ENCODE measurements at regions not wholly inside any gene's neighbourhood (a gene's known extent, or its start where the extent isn't known, plus 50 kb on each side); places are given as distances from the start of the nearest gene placed in this dataset.

GRCh38 chr2:85954590-85955458 is 66.0 kb upstream of the ST3GAL5 start:
- ATAC-seq (no peak), DNase-seq (no peak)
- Mint-ChIP-seq H3K4me1 (ENCODE audit: low read depth) (no peaks in the 10 kb centered on the region), H3K4me3 (no peak overlapping the region), H3K36me3 (ENCODE audit: low read depth) (no peaks in the 10 kb centered on the region), H3K9me3 (no peaks in the 10 kb centered on the region), H3K27ac (no peak overlapping the region), H3K27me3 (no peaks in the 10 kb centered on the region)
- TF ChIP-seq, protein P1, sequence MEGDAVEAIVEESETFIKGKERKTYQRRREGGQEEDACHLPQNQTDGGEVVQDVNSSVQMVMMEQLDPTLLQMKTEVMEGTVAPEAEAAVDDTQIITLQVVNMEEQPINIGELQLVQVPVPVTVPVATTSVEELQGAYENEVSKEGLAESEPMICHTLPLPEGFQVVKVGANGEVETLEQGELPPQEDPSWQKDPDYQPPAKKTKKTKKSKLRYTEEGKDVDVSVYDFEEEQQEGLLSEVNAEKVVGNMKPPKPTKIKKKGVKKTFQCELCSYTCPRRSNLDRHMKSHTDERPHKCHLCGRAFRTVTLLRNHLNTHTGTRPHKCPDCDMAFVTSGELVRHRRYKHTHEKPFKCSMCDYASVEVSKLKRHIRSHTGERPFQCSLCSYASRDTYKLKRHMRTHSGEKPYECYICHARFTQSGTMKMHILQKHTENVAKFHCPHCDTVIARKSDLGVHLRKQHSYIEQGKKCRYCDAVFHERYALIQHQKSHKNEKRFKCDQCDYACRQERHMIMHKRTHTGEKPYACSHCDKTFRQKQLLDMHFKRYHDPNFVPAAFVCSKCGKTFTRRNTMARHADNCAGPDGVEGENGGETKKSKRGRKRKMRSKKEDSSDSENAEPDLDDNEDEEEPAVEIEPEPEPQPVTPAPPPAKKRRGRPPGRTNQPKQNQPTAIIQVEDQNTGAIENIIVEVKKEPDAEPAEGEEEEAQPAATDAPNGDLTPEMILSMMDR (IDR thresholded peaks at IDR 0.05), result no peak
- POLR2A ChIA-PET, result no interaction called here
- CTCF ChIA-PET, result no interaction called here
- intact Hi-C loops (cut with micrococcal nuclease), result no loop called here

GRCh38 chr2:85954192-85954589 is 65.4 kb upstream of the ST3GAL5 start:
- POLR2A ChIA-PET, result no interaction called here
- Mint-ChIP-seq H3K9me3 (no peaks in the 10 kb centered on the region), H3K27ac (no peak overlapping the region), H3K4me3 (no peak overlapping the region), H3K4me1 (ENCODE audit: low read depth) (no peaks in the 10 kb centered on the region), H3K27me3 (no peaks in the 10 kb centered on the region), H3K36me3 (ENCODE audit: low read depth) (no peaks in the 10 kb centered on the region)
- TF ChIP-seq, protein P1 (IDR thresholded peaks at IDR 0.05), result no peak
- intact Hi-C loops (cut with micrococcal nuclease), result no loop called here
- ATAC-seq, result no peak
- CTCF ChIA-PET, result no interaction called here
- no peak for DNase-seq

- DNase-seq, result no peak
- Mint-ChIP-seq H3K27ac (no peak overlapping the region), H3K4me1 (ENCODE audit: low read depth) (no peaks in the 10 kb centered on the region), H3K27me3 (no peaks in the 10 kb centered on the region), H3K36me3 (ENCODE audit: low read depth) (no peaks in the 10 kb centered on the region), H3K4me3 (no peak overlapping the region), H3K9me3 (peaks cover 2% of the 10 kb centered on the region)
- intact Hi-C loops (cut with micrococcal nuclease), result no loop called here
- no peak for ATAC-seq
- CTCF ChIA-PET, result no interaction called here
- TF ChIP-seq, protein P1 (IDR thresholded peaks at IDR 0.05), result no peak
- POLR2A ChIA-PET, result no interaction called here
These were observed 64.7 kb upstream of the ST3GAL5 start for GRCh38 chr2:85953476-85953875.

DNA sequence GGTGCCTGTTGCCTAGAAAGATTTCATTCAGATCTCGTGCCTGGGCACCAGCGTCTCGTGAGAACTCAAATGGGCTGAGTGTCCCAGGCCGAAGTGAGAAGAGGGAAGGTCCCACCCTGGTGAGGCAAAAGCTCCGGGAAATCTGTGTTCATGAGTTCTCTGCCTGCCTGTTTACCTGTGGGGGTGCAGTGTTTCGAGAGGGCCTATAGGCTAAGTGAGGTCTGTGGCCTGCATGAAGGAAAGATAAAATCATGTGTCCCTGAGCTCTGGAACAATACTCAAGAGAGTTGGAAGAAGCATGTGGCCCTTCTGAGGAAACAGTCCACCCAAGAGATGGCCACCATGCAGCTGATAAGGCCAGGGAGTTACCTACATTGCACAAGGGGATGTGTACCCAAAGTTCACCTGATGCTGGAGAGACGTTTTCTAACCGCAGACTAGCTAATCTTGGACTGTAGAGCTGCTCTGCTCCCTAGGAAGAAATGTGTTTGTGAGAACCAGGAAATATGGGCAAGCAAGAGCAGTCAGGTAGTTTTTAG is 63.5 kb upstream of the ST3GAL5 start:
- ChIA-PET POLR2A (no interaction called here), CTCF (interaction anchor here (1.0 kb wide), 1 partner anchor 223 kb away, joined by 3 read pairs; no protein-coding TSS in a partner anchor)
- H3K4me1 Mint-ChIP-seq (ENCODE audit: low read depth), result no peaks in the 10 kb centered on the region
- no peaks in the 10 kb centered on the region for H3K27me3 Mint-ChIP-seq
- TF ChIP-seq, protein P1 (IDR thresholded peaks at IDR 0.05), result no peak
- ATAC-seq (no peak), DNase-seq (no peak)
- H3K4me3 Mint-ChIP-seq, result no peak overlapping the region
- no peaks in the 10 kb centered on the region for H3K36me3 Mint-ChIP-seq (ENCODE audit: low read depth)
- H3K9me3 Mint-ChIP-seq, result peaks cover 9% of the 10 kb centered on the region
- intact Hi-C loops (cut with micrococcal nuclease), result no loop called here
- H3K27ac Mint-ChIP-seq, result no peak overlapping the region

- ChIA-PET POLR2A (no interaction called here), CTCF (interaction anchor here (1.0 kb wide), 1 partner anchor 222 kb away, joined by 3 read pairs; no protein-coding TSS in a partner anchor)
- no peaks in the 10 kb centered on the region for H3K36me3 Mint-ChIP-seq (ENCODE audit: low read depth)
- no peaks in the 10 kb centered on the region for H3K27me3 Mint-ChIP-seq
- intact Hi-C loops (cut with micrococcal nuclease), result no loop called here
- no peak overlapping the region for H3K4me3 Mint-ChIP-seq
- no peaks in the 10 kb centered on the region for H3K4me1 Mint-ChIP-seq (ENCODE audit: low read depth)
- H3K9me3 Mint-ChIP-seq, result peaks cover 12% of the 10 kb centered on the region
- TF ChIP-seq, protein P1 (IDR thresholded peaks at IDR 0.05), result no peak
- ATAC-seq, result no peak
- H3K27ac Mint-ChIP-seq, result no peak overlapping the region
- DNase-seq, result no peak
These were observed 62.7 kb upstream of the ST3GAL5 start for GRCh38 chr2:85951351-85952067.
